ENCODE measurements at regions not wholly inside any gene's neighbourhood (a gene's known extent, or its start where the extent isn't known, plus 50 kb on each side); places are given as distances from the start of the nearest gene placed in this dataset.

DNA sequence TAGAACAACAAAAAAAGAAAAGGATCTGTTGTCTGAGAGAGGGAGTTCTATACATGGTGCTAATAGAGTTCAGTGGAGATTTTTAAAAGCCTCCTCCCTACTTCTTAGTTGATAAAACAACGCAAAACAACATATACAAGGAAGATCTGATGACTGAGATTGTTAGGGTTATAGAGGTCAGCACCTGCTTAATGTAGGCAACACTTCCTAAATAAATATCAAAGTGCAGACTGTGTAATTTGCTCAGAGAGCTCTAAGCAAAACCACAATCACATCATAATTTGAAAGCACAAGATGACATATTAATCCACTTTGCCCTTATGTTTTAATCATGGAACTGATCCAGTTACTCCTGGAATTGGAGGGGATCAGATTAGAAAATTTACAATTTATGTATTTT lies 474.5 kb downstream of the PRR16 start:
- TF ChIP-seq GATA2 (IDR thresholded peaks at IDR 0.05; ENCODE audit: low read depth, low read length) (no peak), GATA3 (IDR thresholded peaks at IDR 0.05; ENCODE audit: low read depth, low read length) (no peak)

Data from SH-SY5Y (cell line).